ENCODE measurements at regions not wholly inside any gene's neighbourhood (a gene's known extent, or its start where the extent isn't known, plus 50 kb on each side); places are given as distances from the start of the nearest gene placed in this dataset.

GRCh38 chr3:76566211-76566534, 473.7 kb upstream of the ROBO2 start:
- FAIRE-seq, result no peak
- Histone ChIP-seq H3K4me2 (ENCODE audit: control insufficient read depth, insufficient read depth) (no peak overlapping the region), H3K9me3 (replicated peaks; ENCODE audit: control insufficient read depth, insufficient read depth, low read length) (no peaks in the 10 kb centered on the region), H4K20me1 (ENCODE audit: control insufficient read depth, insufficient read depth) (no peaks in the 10 kb centered on the region), H3K4me3 (no peak overlapping the region), H3K27me3 (replicated peaks in 1 of 2; ENCODE audit: control insufficient read depth in 2 of 2, insufficient read depth in 2 of 2, low read length in 1 of 2) (no peaks in the 10 kb centered on the region), H3K9ac (ENCODE audit: control insufficient read depth, insufficient read depth, low read length) (no peak overlapping the region), H3K27ac (ENCODE audit: control insufficient read depth, insufficient read depth) (no peak overlapping the region), H2AFZ (ENCODE audit: control insufficient read depth, low read depth, low read length) (no peak overlapping the region), H3K36me3 (ENCODE audit: control insufficient read depth in 2 of 2, insufficient read depth in 2 of 2, low read length in 1 of 2) (no peaks in the 10 kb centered on the region), H3K4me1 (ENCODE audit: control insufficient read depth, insufficient read depth, low read length) (no peaks in the 10 kb centered on the region), H3K79me2 (ENCODE audit: control insufficient read depth, insufficient read depth, low read length) (no peaks in the 10 kb centered on the region)
- DNase-seq (ENCODE audit: low read depth, low spot score), result no peak
- in situ Hi-C loops (cut with MboI), result no loop called here
- RAD21 ChIA-PET (ENCODE audit: unreplicated experiment), result no interaction called here
- CTCF ChIA-PET, result interaction anchor here (1.4 kb wide), 1 partner anchor 20 kb away, joined by 7 read pairs; no protein-coding TSS in a partner anchor
- no TSS peak for BruUV-seq (replicated peaks)
- intact Hi-C loops (cut with micrococcal nuclease; ENCODE audit: unreplicated experiment), result no loop called here
- POLR2A ChIA-PET, result no interaction called here
- ATAC-seq, result no peak
- SMC1A ChIA-PET (ENCODE audit: uncharacterized antibody, unreplicated experiment), result interaction anchor here (1.0 to 1.4 kb wide), 2 partner anchors 8 to 23 kb away, joined by 3 to 4 read pairs; no protein-coding TSS in a partner anchor
- 29% methylated on average over 2 of the region's 2 CpGs for WGBS (ENCODE audit: insufficient coverage, insufficient replicate concordance, low lambda C conversion rate, missing lambda C conversion rate)
- TF ChIP-seq PAX5 (IDR thresholded peaks at IDR 0.05; ENCODE audit: borderline replicate concordance, low read depth, low read length) (no peak), EED (IDR thresholded peaks at IDR 0.05; ENCODE audit: low read depth) (no peak), ZBED1 (IDR thresholded peaks at IDR 0.05; ENCODE audit: borderline replicate concordance) (no peak), NFYA (IDR thresholded peaks at IDR 0.05; ENCODE audit: borderline replicate concordance, low read depth, low read length) (no peak), RFX5 (IDR thresholded peaks at IDR 0.05; ENCODE audit: low read depth, low read length) (no peak), NR2C2 (IDR thresholded peaks at IDR 0.05; ENCODE audit: borderline replicate concordance, control insufficient read depth, insufficient read length, low read depth) (no peak), ATF7 (IDR thresholded peaks at IDR 0.05; ENCODE audit: low read depth) (no peak), NR2C1 (IDR thresholded peaks at IDR 0.05) (no peak), ZBTB33 (IDR thresholded peaks at IDR 0.05) (no peak), NFYB (IDR thresholded peaks at IDR 0.05; ENCODE audit: insufficient read depth, low read depth, low read length) (no peak), HCFC1 (IDR thresholded peaks at IDR 0.05; ENCODE audit: low read length) (no peak), FOXK2 (IDR thresholded peaks at IDR 0.05) (no peak), BCLAF1 (IDR thresholded peaks at IDR 0.05) (no peak)
